ENCODE measurements at regions not wholly inside any gene's neighbourhood (a gene's known extent, or its start where the extent isn't known, plus 50 kb on each side); places are given as distances from the start of the nearest gene placed in this dataset.

DNA sequence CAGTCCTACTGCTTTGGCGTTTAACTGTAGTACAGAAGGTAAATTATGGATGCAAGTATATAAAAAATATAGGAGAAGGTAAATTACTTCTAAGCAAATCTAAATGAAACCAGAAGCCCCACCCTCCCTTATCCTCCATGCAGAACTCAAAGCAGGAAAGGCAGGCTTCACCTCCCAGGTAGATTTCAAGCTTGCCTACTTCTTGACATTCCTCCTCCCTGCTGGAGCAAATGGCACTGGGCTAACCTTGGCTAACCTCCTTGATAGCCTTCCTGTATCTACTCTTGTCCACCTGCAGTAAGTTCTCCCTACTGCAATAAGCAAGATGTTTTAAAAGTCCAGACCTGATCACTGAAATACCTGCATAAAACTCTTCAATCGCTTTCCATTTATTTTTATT is 396.0 kb downstream of the IRS2 start:
- no peaks in the 10 kb centered on the region for H3K9me3 Mint-ChIP-seq
- no peaks in the 10 kb centered on the region for H3K27me3 Mint-ChIP-seq (ENCODE audit: low read depth)
- peaks cover 11% of the 10 kb centered on the region for H3K4me1 Mint-ChIP-seq
- no peak for DNase-seq (ENCODE audit: low read depth, low spot score)
- H3K27ac Mint-ChIP-seq (ENCODE audit: unreplicated experiment): no peak overlapping the region
- H3K4me3 Mint-ChIP-seq: no peak overlapping the region
- peaks cover 3% of the 10 kb centered on the region for H3K36me3 Mint-ChIP-seq (ENCODE audit: low read depth)
- TF ChIP-seq, protein P1, sequence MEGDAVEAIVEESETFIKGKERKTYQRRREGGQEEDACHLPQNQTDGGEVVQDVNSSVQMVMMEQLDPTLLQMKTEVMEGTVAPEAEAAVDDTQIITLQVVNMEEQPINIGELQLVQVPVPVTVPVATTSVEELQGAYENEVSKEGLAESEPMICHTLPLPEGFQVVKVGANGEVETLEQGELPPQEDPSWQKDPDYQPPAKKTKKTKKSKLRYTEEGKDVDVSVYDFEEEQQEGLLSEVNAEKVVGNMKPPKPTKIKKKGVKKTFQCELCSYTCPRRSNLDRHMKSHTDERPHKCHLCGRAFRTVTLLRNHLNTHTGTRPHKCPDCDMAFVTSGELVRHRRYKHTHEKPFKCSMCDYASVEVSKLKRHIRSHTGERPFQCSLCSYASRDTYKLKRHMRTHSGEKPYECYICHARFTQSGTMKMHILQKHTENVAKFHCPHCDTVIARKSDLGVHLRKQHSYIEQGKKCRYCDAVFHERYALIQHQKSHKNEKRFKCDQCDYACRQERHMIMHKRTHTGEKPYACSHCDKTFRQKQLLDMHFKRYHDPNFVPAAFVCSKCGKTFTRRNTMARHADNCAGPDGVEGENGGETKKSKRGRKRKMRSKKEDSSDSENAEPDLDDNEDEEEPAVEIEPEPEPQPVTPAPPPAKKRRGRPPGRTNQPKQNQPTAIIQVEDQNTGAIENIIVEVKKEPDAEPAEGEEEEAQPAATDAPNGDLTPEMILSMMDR (conservative IDR thresholded peaks at IDR 0.05): no peak

DNA sequence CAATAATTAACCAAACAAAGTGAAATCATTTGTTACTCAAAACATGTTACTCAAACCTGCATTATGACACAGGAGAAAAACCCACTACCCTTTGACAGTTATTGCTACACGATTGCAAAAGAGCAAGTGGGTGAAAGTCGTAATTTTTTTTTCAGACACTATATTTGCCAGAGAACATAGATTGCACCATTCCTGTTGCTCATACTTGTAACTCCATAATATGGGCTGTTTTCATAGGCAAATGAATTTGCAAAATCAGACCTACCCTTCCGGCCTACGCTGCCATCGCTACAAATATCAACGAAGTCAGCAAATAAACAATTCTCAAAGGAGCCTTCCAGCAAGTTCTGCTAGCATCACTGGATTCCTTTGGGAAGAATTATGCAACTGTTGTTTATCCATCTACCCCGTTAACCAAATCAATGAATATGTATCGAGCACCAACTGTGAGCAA is 396.5 kb downstream of the IRS2 start:
- Mint-ChIP-seq H3K4me3 (no peak overlapping the region), H3K9me3 (no peaks in the 10 kb centered on the region), H3K36me3 (ENCODE audit: low read depth) (peaks cover 3% of the 10 kb centered on the region), H3K27ac (ENCODE audit: unreplicated experiment) (no peak overlapping the region), H3K4me1 (peaks cover 11% of the 10 kb centered on the region), H3K27me3 (ENCODE audit: low read depth) (no peaks in the 10 kb centered on the region)
- TF ChIP-seq, protein P1 (conservative IDR thresholded peaks at IDR 0.05): no peak
- DNase-seq (ENCODE audit: low read depth, low spot score): no peak

DNA sequence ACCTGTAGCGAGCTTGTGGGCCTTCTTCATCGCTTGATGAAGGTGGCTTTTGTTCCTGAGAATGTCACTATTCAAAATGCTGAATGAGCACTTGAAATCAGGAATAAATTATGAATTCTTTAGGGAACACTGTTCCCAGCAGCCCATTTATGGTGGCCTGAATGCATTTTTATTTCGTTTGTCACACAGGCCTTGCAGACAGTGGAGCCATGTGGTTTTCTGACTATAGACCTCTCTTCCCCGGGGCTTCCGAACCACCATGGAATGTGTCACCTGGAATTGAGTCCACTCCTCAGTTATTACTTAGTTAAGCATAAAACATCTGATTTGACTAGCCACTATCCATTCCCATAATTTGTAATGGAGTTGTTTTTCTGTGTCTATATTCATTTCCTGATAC is 396.9 kb downstream of the IRS2 start:
- DNase-seq (ENCODE audit: low read depth, low spot score): no peak
- Mint-ChIP-seq H3K4me3 (no peak overlapping the region), H3K9me3 (no peaks in the 10 kb centered on the region), H3K27me3 (ENCODE audit: low read depth) (no peaks in the 10 kb centered on the region), H3K36me3 (ENCODE audit: low read depth) (peaks cover 3% of the 10 kb centered on the region), H3K27ac (ENCODE audit: unreplicated experiment) (no peak overlapping the region), H3K4me1 (peaks cover 11% of the 10 kb centered on the region)
- TF ChIP-seq, protein P1 (conservative IDR thresholded peaks at IDR 0.05): no peak

DNA sequence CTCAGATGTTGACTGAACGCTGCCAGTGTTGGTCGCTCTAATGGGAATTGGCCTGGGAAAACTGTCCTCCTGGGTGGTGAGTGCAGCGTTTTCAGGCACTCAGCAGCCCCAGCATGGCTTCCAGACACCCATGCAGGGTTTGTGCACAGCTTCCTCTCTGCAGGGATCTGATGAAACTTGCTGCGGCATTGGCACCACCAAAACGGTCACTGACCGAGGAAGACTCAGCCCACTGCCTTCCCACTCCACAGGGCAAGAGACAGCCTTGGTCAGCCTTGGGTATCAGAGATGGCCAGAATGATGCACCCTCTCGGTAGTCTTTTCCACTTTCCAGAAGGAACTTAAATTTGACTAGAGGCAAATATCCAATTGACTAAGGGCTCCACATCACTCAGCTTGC is 398.9 kb downstream of the IRS2 start:
- H3K4me3 Mint-ChIP-seq: no peak overlapping the region
- H3K9me3 Mint-ChIP-seq: peaks cover 2% of the 10 kb centered on the region
- no peak overlapping the region for H3K27ac Mint-ChIP-seq (ENCODE audit: unreplicated experiment)
- no peak for DNase-seq (ENCODE audit: low read depth, low spot score)
- H3K36me3 Mint-ChIP-seq (ENCODE audit: low read depth): no peaks in the 10 kb centered on the region
- TF ChIP-seq, protein P1 (conservative IDR thresholded peaks at IDR 0.05): no peak
- no peaks in the 10 kb centered on the region for H3K27me3 Mint-ChIP-seq (ENCODE audit: low read depth)
- peaks cover 11% of the 10 kb centered on the region for H3K4me1 Mint-ChIP-seq

DNA sequence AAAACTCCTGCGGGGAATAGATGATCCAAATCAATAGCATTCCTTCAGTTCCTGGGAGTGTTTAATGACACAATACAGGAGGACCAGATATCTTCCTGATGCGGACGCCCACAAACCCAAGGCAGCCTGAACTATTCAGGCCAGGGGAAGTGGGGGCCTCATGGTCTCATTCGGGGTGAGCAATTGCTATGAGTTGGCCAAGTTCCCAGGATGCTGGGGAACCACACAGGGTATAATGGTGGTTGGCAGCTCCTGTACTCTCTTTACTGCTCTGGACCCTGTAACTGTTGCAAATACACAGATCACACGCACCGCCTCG is 401.2 kb downstream of the IRS2 start:
- H3K4me3 Mint-ChIP-seq: no peak overlapping the region
- no peaks in the 10 kb centered on the region for H3K36me3 Mint-ChIP-seq (ENCODE audit: low read depth)
- peaks cover 2% of the 10 kb centered on the region for H3K9me3 Mint-ChIP-seq
- peaks cover 30% of the 10 kb centered on the region for H3K4me1 Mint-ChIP-seq
- no peak overlapping the region for H3K27ac Mint-ChIP-seq (ENCODE audit: unreplicated experiment)
- DNase-seq (ENCODE audit: low read depth, low spot score): no peak
- TF ChIP-seq, protein P1 (conservative IDR thresholded peaks at IDR 0.05): no peak
- no peaks in the 10 kb centered on the region for H3K27me3 Mint-ChIP-seq (ENCODE audit: low read depth)

Measured in neural crest cell (in vitro differentiated cells).